IPS DF 6.9 (cell line): ENCODE measurements at regions not wholly inside any gene's neighbourhood (a gene's known extent, or its start where the extent isn't known, plus 50 kb on each side); places are given as distances from the start of the nearest gene placed in this dataset.
"Not testable (repeated sequence)": the region's sequence is repeated elsewhere in the genome, so short reads cannot be mapped to it uniquely, and the experiment has no call there.

ENCODE experiments used
- DNase-seq: peaks from one replicate; pipeline ENCODE4 v3.0.0-alpha.2; 2013; ENCODE audit warnings: low read depth, low spot score
- H3K27ac ChIP-seq: one replicate; pipeline ENCODE4 v1.5.1; 2013; ENCODE audit warnings: low read length, control low read depth
- H3K27me3 ChIP-seq: 2 replicates; pipeline ENCODE4 v1.6.1; 2013; ENCODE audit warnings: mild to moderate bottlenecking, low read length; ENCODE audit not compliant: control insufficient read depth, insufficient read depth
- H3K36me3 ChIP-seq: 2 replicates; pipeline ENCODE4 v1.6.1; 2013; ENCODE audit warnings: low read length; ENCODE audit not compliant: control insufficient read depth, insufficient read depth
- H3K4me1 ChIP-seq: 2 replicates; pipeline ENCODE4 v1.6.1; 2013; ENCODE audit warnings: low read length; ENCODE audit not compliant: control insufficient read depth, insufficient read depth
- H3K4me3 ChIP-seq: 2 replicates; pipeline ENCODE4 v1.5.1; 2013; ENCODE audit warnings: mild to moderate bottlenecking, low read length
- H3K9me3 ChIP-seq: 2 replicates; pipeline ENCODE4 v1.6.1; 2013; ENCODE audit warnings: low read length, inconsistent platforms; ENCODE audit not compliant: control insufficient read depth, insufficient read depth
- WGBS: extraction: QIAGEN DNeasy Blood & Tissue Kit; methylation state at CpG from one replicate; pipeline ENCODE4 v1.1.7; 2013; ENCODE audit warnings: mixed read lengths, missing lambda C conversion rate; ENCODE audit not compliant: insufficient read length, insufficient coverage; 5-methylcytosine and 5-hydroxymethylcytosine counted together

GRCh38 chr16:21517263-21517662 lies 82.1 kb upstream of the METTL9 start:
- not testable (repeated sequence) for H3K4me1 ChIP-seq, H3K27me3 ChIP-seq, H3K9me3 ChIP-seq, H3K27ac ChIP-seq, DNase-seq, H3K36me3 ChIP-seq, H3K4me3 ChIP-seq
- WGBS, result no CpG with 5 or more reads among the region's 10 CpGs

GRCh38 chr16:21519361-21520133 lies 79.8 kb upstream of the METTL9 start:
- not testable (repeated sequence) for H3K27ac ChIP-seq, H3K4me1 ChIP-seq, H3K36me3 ChIP-seq, H3K9me3 ChIP-seq, DNase-seq, H3K27me3 ChIP-seq
- WGBS, result no CpG with 5 or more reads among the region's 52 CpGs
- H3K4me3 ChIP-seq, result peak overlapping the region; percentile 71; the same call in 1 of the 2 replicates

- H3K4me1 ChIP-seq, H3K36me3 ChIP-seq, H3K27me3 ChIP-seq, H3K9me3 ChIP-seq, H3K27ac ChIP-seq: not testable (repeated sequence)
- peak overlapping the region; percentile 71; the same call in 1 of the 2 replicates for H3K4me3 ChIP-seq
- DNase-seq, result peak; percentile 91
- WGBS, result no CpG with 5 or more reads among the region's 101 CpGs
These were observed 79.0 kb upstream of the METTL9 start for GRCh38 chr16:21520134-21521047.

GRCh38 chr16:21521048-21521389 lies 78.4 kb upstream of the METTL9 start:
- not testable (repeated sequence) for H3K4me3 ChIP-seq, DNase-seq, H3K27ac ChIP-seq, H3K27me3 ChIP-seq, H3K36me3 ChIP-seq, H3K9me3 ChIP-seq
- H3K4me1 ChIP-seq, result peaks cover 10% of the 10 kb centered on the region
- no CpG with 5 or more reads among the region's 8 CpGs for WGBS

- DNase-seq, result peak; percentile 63
- not testable (repeated sequence) for H3K4me1 ChIP-seq
These were observed 77.8 kb upstream of the METTL9 start for GRCh38 chr16:21521390-21522143.

GRCh38 chr16:21522846-21523245 lies 76.5 kb upstream of the METTL9 start:
- H3K36me3 ChIP-seq, H3K27ac ChIP-seq, H3K27me3 ChIP-seq, H3K4me3 ChIP-seq, H3K4me1 ChIP-seq, H3K9me3 ChIP-seq, DNase-seq: not testable (repeated sequence)
- no CpG with 5 or more reads among the region's 20 CpGs for WGBS

More at GRCh38 chr16:21521390-21522143, 77.8 kb upstream of the METTL9 start:
- H3K27ac ChIP-seq, H3K9me3 ChIP-seq, H3K27me3 ChIP-seq, H3K36me3 ChIP-seq: not testable (repeated sequence)
- peak overlapping the region; percentile 22; the same call in 1 of the 2 replicates for H3K4me3 ChIP-seq
- WGBS, result no CpG with 5 or more reads among the region's 24 CpGs

GRCh38 chr16:21523411-21524067 lies 75.8 kb upstream of the METTL9 start:
- no CpG with 5 or more reads among the region's 17 CpGs for WGBS
- Histone ChIP-seq H3K27me3 (no peaks in the 10 kb centered on the region), H3K4me3 (no peak overlapping the region), H3K9me3 (no peaks in the 10 kb centered on the region), H3K4me1 (peaks cover 7% of the 10 kb centered on the region), H3K27ac (no peak overlapping the region), H3K36me3 (no peaks in the 10 kb centered on the region)
- DNase-seq, result no peak

- WGBS, result no CpG with 5 or more reads among the region's 9 CpGs
- Histone ChIP-seq H3K4me3 (no peak overlapping the region), H3K4me1 (peaks cover 7% of the 10 kb centered on the region), H3K27me3 (no peaks in the 10 kb centered on the region), H3K9me3 (no peaks in the 10 kb centered on the region), H3K36me3 (no peaks in the 10 kb centered on the region), H3K27ac (no peak overlapping the region)
- no peak for DNase-seq
These were observed 75.2 kb upstream of the METTL9 start for GRCh38 chr16:21524068-21524751.

- H3K4me1 ChIP-seq, H3K27me3 ChIP-seq, H3K9me3 ChIP-seq: not testable (repeated sequence)
These were observed 74.7 kb upstream of the METTL9 start for GRCh38 chr16:21524752-21525028.

More at GRCh38 chr16:21524752-21525028, 74.7 kb upstream of the METTL9 start:
- no CpG with 5 or more reads among the region's 1 CpG for WGBS
- not testable (repeated sequence) for H3K27ac ChIP-seq, H3K4me3 ChIP-seq, H3K36me3 ChIP-seq, DNase-seq
